Astrocyte (in vitro differentiated cells and primary cell): ENCODE measurements at regions not wholly inside any gene's neighbourhood (a gene's known extent, or its start where the extent isn't known, plus 50 kb on each side); places are given as distances from the start of the nearest gene placed in this dataset.

Source experiments
- DNase-seq: peaks from one replicate; pipeline ENCODE4 v3.0.0-alpha.2; 2010; ENCODE audit warnings: low read depth
- FAIRE-seq: peaks from 2 replicates; lab custom pipeline; 2011; peaks lifted over from hg19 to GRCh38; lab: Jason Lieb, UNC
- H2AFZ ChIP-seq: 2 replicates; pipeline ENCODE4 v1.6.0; 2012; ENCODE audit warnings: low read depth, low read length, inconsistent platforms
- H3K27ac ChIP-seq: 2 replicates; pipeline ENCODE4 v1.5.1; 2011; ENCODE audit warnings: low read depth, low read length, inconsistent platforms
- H3K27me3 ChIP-seq: 2 replicates; pipeline ENCODE4 v1.6.0; 2011; ENCODE audit warnings: low read length, inconsistent platforms; ENCODE audit not compliant: insufficient read depth
- H3K36me3 ChIP-seq: 2 replicates; pipeline ENCODE4 v1.5.1; 2011; ENCODE audit warnings: low read length, inconsistent platforms; ENCODE audit not compliant: insufficient read depth
- H3K4me1 ChIP-seq: 2 replicates; pipeline ENCODE4 v1.5.1; 2011; ENCODE audit warnings: low read length, inconsistent platforms; ENCODE audit not compliant: insufficient read depth
- H3K4me2 ChIP-seq: 2 replicates; pipeline ENCODE4 v1.6.0; 2012; ENCODE audit warnings: low read length, inconsistent platforms
- H3K4me3 ChIP-seq: 2 replicates; pipeline ENCODE4 v1.5.1; 2011; ENCODE audit warnings: low read depth, mild to moderate bottlenecking, low read length, inconsistent platforms; ENCODE audit not compliant: insufficient read depth
- H3K79me2 ChIP-seq: 2 replicates; pipeline ENCODE4 v1.6.0; 2012; ENCODE audit warnings: mild to moderate bottlenecking, low read length, inconsistent platforms; ENCODE audit not compliant: insufficient read depth
- H3K9ac ChIP-seq: 2 replicates; pipeline ENCODE4 v1.6.0; 2012; ENCODE audit warnings: mild to moderate bottlenecking, low read length, inconsistent platforms
- H3K9me3 ChIP-seq: 2 replicates; pipeline ENCODE4 v1.5.1; 2012; ENCODE audit warnings: low read depth, mild to moderate bottlenecking, low read length, inconsistent platforms; ENCODE audit not compliant: insufficient read depth
- H4K20me1 ChIP-seq: 2 replicates; pipeline ENCODE4 v1.6.0; 2012; ENCODE audit warnings: low read length, inconsistent platforms; ENCODE audit not compliant: insufficient read depth
- H3K27ac Mint-ChIP-seq: one replicate; pipeline ENCODE4 v1.8.0; 2021; ENCODE audit warnings: mild to moderate bottlenecking, mixed read lengths; ENCODE audit not compliant: unreplicated experiment
- H3K27me3 Mint-ChIP-seq: one replicate; pipeline ENCODE4 v1.8.0; 2021; ENCODE audit warnings: low read depth, mixed read lengths; ENCODE audit not compliant: unreplicated experiment
- H3K36me3 Mint-ChIP-seq: one replicate; pipeline ENCODE4 v1.8.0; 2021; ENCODE audit warnings: low read depth, mixed read lengths; ENCODE audit not compliant: unreplicated experiment
- H3K4me1 Mint-ChIP-seq: one replicate; pipeline ENCODE4 v1.8.0; 2021; ENCODE audit warnings: low read depth, mixed read lengths; ENCODE audit not compliant: unreplicated experiment
- H3K4me3 Mint-ChIP-seq: one replicate; pipeline ENCODE4 v1.8.0; 2021; ENCODE audit warnings: mild to moderate bottlenecking, moderate library complexity, mixed read lengths; ENCODE audit not compliant: unreplicated experiment
- H3K9me3 Mint-ChIP-seq: one replicate; pipeline ENCODE4 v1.8.0; 2021; ENCODE audit warnings: mild to moderate bottlenecking, mixed read lengths; ENCODE audit not compliant: unreplicated experiment
- CTCF ChIP-seq: IDR thresholded peaks from 2 replicates; pipeline ENCODE4 v1.5.1; 2011; ENCODE audit warnings: low read depth, mild to moderate bottlenecking, inconsistent platforms, low read length, moderate library complexity; ENCODE audit not compliant: insufficient read depth
- EZH2 ChIP-seq: IDR thresholded peaks from 2 replicates; pipeline ENCODE4 v1.6.1; 2012; ENCODE audit warnings: mild to moderate bottlenecking, low read length, inconsistent platforms; ENCODE audit not compliant: insufficient read depth

- H3K9ac ChIP-seq = no peak overlapping the region
- H3K4me2 ChIP-seq = no peak overlapping the region
- no peaks in the 10 kb centered on the region for H4K20me1 ChIP-seq
- Mint-ChIP-seq H3K4me3 (no peak overlapping the region), H3K27me3 (peaks cover 11% of the 10 kb centered on the region), H3K4me1 (peaks cover 10% of the 10 kb centered on the region), H3K27ac (no peak overlapping the region), H3K36me3 (no peaks in the 10 kb centered on the region), H3K9me3 (peaks cover 2% of the 10 kb centered on the region)
- H3K4me3 ChIP-seq = no peak overlapping the region
- DNase-seq = no peak
- TF ChIP-seq EZH2 (no peak), CTCF (no peak)
- H2AFZ ChIP-seq = no peak overlapping the region
- no peaks in the 10 kb centered on the region for H3K9me3 ChIP-seq
- H3K36me3 ChIP-seq = no peaks in the 10 kb centered on the region
- no peak for FAIRE-seq
- no peaks in the 10 kb centered on the region for H3K4me1 ChIP-seq
- H3K27me3 ChIP-seq = no peaks in the 10 kb centered on the region
- H3K79me2 ChIP-seq = no peaks in the 10 kb centered on the region
- H3K27ac ChIP-seq = no peak overlapping the region
Measured at GRCh38 chr15:66939451-66940023, 125.9 kb upstream of the SMAD3 start.

- Histone ChIP-seq H3K9ac (no peak overlapping the region), H3K27me3 (no peaks in the 10 kb centered on the region), H3K9me3 (no peaks in the 10 kb centered on the region), H3K36me3 (no peaks in the 10 kb centered on the region), H3K4me2 (no peak overlapping the region), H3K27ac (no peak overlapping the region), H3K4me3 (no peak overlapping the region), H4K20me1 (no peaks in the 10 kb centered on the region), H2AFZ (no peak overlapping the region), H3K79me2 (no peaks in the 10 kb centered on the region), H3K4me1 (no peaks in the 10 kb centered on the region)
- no peaks in the 10 kb centered on the region for H3K36me3 Mint-ChIP-seq
- no peak for TF ChIP-seq CTCF
- TF ChIP-seq EZH2 = no peak
- peaks cover 11% of the 10 kb centered on the region for H3K27me3 Mint-ChIP-seq
- peak overlapping the region; percentile 24 for H3K27ac Mint-ChIP-seq
- no peak overlapping the region for H3K4me3 Mint-ChIP-seq
- H3K4me1 Mint-ChIP-seq = peaks cover 10% of the 10 kb centered on the region
- DNase-seq (no peak), FAIRE-seq (no peak)
- H3K9me3 Mint-ChIP-seq = peaks cover 2% of the 10 kb centered on the region
Measured at GRCh38 chr15:66940368-66940767, 125.0 kb upstream of the SMAD3 start.

- no peaks in the 10 kb centered on the region for H3K4me1 ChIP-seq
- no peaks in the 10 kb centered on the region for H3K9me3 ChIP-seq
- TF ChIP-seq EZH2 = no peak
- TF ChIP-seq CTCF = no peak
- H3K27ac ChIP-seq = no peak overlapping the region
- DNase-seq (no peak), FAIRE-seq (no peak)
- Mint-ChIP-seq H3K4me3 (no peak overlapping the region), H3K9me3 (peaks cover 2% of the 10 kb centered on the region), H3K27ac (no peak overlapping the region), H3K36me3 (no peaks in the 10 kb centered on the region), H3K4me1 (peaks cover 10% of the 10 kb centered on the region), H3K27me3 (peaks cover 17% of the 10 kb centered on the region)
- H3K36me3 ChIP-seq = no peaks in the 10 kb centered on the region
- H3K4me3 ChIP-seq = no peak overlapping the region
- no peaks in the 10 kb centered on the region for H4K20me1 ChIP-seq
- no peak overlapping the region for H2AFZ ChIP-seq
- H3K27me3 ChIP-seq = no peaks in the 10 kb centered on the region
- H3K4me2 ChIP-seq = no peak overlapping the region
- H3K79me2 ChIP-seq = no peaks in the 10 kb centered on the region
- H3K9ac ChIP-seq = no peak overlapping the region
Measured at GRCh38 chr15:66941108-66941711, 124.2 kb upstream of the SMAD3 start.
